D341Med (cell line): ENCODE measurements at regions not wholly inside any gene's neighbourhood (a gene's known extent, or its start where the extent isn't known, plus 50 kb on each side); places are given as distances from the start of the nearest gene placed in this dataset.

Source experiments
- DNase-seq: peaks from one replicate; pipeline ENCODE4 v3.0.0; 2012; ENCODE audit warnings: low spot score

DNA sequence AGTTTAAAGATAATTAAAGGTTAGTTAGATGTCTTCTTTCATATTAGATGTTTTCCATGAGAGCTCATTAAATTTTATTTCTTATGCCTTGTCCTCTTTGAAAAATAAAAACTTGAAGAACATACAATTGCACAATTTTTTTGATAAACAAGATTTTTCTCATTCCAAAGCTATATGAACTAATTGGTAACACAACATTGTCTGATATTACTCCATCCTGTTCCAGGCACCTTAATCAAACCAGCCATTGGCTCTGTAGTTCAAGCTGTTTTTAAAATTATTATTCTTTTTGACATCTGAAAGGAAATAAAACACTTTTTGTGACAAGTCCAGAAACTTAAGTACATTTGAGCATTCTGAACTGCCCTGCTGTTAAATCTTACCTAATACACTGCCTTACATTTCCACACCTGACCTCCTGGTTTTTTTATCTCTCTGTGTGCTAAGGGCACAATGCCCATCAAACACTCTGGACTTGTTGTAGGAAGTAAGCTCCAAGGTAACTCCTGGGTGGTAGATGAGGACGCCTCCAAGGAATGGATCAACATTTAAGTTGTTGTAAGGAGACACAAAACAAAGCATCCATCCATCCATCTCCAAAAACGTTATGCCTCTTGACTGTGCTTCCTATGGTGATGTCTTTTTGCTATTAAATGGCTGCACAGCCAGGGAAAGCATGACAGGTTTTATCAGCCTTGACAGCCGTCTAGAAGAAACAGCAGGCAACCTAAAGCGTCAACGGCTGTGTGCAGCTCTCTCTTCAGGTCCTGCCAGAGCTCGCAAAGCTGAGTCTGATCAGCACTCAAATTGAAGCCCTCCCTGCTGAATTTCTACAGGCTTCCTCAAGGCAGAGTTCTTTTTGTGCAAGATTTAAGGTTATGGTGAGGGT is 449.9 kb upstream of the FLRT2 start:
- DNase-seq: no peak

DNA sequence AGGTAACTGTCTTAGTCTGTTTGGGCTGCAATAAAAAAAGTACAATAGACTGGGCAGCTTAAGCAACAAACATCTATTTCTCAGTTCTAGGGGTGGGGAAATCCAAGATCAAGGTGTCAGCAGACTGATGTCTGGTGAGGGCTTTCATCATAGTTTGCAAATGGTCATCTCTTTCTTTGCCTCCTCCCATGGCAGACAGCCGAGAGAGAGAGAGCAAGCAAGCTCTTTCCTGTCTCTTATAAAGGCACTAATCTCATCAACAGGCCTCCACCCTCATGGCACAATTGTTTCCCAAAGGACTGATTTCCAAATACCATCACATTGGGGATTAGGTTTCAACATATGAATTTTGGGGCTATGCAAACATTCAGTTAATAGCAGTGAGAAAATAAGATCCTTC is 445.6 kb upstream of the FLRT2 start:
- DNase-seq: no peak

DNA sequence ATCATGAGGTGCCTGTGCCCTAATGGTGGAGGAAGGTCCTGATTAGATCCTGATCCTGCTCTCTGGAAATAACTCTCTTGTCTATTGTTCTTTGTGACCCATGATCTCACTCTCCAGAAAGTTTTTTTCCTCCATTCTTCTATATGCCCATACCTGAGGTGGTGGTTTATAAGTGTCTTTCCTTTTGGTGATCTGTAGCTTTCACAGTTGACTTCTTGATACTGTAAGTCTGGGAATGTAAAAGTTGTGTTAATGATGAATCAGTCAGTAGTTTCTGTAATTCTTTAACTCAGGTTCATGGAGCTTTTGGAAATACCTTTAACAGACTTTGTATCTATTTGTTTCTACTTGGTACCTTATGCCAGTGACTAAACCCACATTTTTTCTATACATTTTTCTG is 444.0 kb upstream of the FLRT2 start:
- no peak for DNase-seq

DNA sequence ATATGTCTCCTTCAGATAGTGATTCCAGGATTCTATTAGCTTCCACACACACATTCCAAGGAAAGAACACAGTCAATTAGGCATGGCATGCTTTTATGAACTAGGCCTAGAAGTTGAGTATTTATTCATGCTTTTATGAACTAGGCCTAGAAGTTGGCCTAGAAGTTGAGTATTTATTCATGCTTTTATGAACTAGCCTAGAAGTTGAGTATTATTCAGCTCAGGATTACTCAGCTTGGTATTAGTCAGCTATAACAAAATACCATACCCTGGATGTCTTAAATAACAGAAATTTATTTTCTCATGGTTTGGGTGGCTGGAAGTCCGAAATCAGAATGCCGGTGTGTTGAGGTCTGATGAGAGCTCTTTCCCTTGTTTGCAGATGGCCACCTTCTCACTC is 442.7 kb upstream of the FLRT2 start:
- no peak for DNase-seq

DNA sequence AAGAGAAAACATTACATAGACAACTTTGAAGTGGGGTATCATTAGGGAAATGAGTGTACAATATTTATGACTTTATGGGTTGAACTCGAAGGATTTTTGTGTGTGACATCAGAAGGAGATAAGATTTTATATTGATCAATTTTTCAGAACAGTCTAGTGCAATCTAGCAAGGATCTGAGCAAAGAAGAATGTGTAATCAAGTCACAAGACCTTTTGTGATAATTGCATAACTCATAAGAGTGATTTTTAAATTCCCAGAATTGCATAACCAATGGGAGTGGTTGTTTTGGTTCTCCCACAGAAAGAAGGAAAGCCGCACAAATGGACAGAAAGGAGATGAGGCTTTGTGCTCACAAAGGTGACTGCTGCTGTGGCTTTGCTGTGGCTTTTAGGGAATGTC is 441.8 kb upstream of the FLRT2 start:
- no peak for DNase-seq

DNA sequence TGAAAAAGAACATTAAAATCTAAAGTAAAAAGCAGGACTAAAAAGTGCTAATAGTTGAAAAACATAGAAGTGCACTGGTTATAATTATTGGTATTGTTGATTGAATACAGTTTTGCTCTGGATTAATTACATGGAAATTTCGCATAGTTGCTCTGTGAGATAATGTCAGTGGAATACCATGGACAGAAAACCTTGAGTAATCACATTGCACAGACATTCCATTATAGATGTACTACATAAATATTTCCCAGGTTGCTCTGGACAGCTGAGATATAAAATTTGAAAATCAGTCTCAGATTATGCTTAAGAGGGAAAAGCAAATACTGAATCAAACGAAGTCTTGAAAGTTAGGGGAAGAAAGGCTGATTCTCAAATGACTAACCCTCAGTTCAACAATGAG is 439.3 kb upstream of the FLRT2 start:
- no peak for DNase-seq

DNA sequence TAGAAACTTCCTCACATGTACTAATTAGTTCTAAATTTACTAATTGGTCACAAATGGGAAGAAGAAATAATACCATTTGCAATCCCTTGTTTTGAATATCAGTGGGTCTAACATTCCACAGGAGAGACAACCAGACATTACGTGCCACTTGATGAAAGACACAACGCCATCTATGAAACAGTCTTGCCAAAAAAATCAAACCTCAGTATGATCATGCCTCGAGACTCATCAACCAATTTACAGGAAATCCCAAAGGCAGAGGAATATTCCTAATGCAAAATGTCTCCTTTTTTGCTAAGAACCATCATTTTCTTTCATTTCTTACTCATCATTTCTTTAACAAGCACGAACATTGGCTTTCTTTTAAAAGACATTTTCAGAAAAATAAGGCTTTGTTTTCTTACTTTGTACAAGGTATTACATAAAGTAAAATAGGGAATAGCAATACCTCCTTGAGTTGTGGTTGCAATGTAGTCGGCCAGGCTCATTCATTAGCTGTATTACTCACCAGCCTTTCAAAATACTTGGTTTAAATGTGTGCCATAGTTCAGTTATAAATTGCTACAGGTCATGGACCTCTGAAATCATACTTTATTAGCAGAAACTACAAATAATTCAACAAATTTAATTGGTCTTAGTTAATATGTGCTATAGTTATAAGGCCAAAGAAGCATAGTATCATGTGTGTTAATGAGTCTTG is 436.2 kb upstream of the FLRT2 start:
- no peak for DNase-seq

DNA sequence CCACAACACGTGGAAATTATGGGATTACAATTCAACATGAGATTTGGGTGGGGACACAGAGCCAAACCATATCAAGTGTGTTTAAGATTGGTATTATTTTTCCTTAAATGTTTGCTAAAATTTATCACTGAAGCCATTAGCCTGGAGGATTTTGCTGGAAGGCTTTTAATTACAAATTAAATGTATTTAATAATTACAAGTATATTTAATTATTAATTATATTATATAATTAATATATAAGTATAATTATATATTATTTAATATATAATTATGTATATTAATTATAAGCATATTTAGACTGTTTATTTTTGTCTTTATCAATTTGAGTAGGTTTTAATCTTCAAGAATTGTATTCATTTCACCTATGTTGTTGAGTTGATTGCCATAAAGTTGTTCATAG is 427.4 kb upstream of the FLRT2 start:
- no peak for DNase-seq

DNA sequence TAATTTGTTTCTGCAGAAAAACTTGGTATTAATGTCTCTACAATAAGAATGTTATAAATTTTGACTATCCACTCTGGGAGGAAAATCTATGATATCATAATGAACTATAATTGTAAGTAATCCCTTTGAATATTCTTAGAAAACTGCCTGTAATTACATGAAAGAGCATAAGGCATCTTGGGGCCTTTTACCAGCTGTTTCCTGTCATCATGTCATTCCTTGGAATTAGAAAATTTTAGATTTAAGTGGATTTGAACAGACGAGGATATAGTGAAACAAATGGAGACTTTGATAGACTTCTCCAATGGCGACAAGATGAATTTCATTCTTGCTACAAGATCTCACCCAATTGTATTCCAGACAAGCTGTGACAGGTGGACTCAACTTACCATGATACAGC is 423.4 kb upstream of the FLRT2 start:
- no peak for DNase-seq

DNA sequence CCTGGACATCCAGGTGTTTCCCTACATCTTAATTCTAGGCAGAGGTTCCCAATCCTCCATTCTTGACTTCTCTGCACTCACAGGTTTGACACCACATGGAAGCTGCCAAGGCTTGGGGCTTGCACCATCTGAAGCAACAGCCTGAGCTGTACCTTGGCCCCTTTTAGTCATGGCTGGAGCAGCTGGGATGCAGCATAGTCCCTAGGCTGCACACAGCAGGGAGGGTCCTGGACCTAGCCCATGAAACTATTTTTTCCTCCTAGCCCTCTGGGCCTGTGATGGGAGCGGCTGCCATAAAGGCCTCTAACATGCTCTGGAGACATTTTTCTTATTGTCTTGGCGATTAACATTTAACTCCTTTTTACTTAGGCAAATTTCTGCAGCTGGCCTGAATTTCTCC is 417.2 kb upstream of the FLRT2 start:
- no peak for DNase-seq

DNA sequence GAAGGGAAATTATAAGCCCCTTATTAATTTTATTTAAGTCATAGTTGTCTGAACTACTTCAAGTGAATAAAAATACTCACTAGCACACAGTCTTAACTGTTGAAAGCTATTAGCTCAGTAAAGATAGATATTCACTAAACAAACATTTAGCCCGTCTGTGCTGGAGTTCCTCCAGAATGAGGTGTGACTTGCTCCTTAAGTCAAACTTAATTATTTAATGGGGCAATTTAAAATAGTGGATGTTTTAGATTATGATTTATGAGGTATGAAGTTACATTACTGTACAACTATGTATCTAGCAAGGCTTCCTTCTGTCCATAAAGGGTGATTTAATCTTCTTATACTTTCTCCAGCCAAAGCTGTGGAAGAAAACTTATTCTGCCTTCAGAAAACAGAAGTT is 414.0 kb upstream of the FLRT2 start:
- no peak for DNase-seq

DNA sequence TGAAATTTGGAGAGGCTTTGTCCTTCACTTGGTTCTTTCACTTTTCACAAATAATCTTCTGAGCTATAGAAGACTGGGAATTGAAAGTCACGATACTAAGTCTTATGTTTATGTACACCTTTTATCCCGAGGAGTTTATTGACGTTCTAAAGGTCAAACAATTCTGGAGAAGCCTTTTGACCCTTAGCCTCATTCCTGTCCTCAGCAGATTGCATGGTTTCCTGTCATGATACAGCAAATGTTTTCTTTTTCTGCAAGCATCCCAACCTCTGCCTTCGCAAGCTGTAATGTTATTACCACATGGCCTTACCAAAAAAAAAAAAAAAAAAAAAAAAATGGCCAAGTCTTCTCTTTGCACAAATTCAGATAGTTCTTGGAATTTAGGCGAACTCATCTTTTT is 411.7 kb upstream of the FLRT2 start:
- no peak for DNase-seq

DNA sequence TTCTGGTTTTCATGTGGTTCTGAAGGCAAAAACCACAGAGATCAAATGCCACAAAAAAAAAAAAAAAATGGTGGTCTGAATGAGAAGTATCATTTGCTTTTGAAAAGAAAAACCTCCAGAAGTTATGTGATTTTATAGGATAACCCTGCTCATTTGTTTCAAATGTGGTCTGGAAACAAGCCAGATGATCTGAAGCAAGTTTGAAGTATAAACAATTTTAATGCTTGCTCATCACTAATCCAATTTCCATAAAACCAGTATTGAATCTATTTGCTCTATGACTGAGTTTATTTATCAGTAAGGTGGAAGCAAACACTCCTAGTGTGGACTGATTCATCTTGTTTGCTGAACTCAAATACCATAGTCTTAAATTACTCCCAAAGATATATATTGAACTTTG is 407.3 kb upstream of the FLRT2 start:
- no peak for DNase-seq

DNA sequence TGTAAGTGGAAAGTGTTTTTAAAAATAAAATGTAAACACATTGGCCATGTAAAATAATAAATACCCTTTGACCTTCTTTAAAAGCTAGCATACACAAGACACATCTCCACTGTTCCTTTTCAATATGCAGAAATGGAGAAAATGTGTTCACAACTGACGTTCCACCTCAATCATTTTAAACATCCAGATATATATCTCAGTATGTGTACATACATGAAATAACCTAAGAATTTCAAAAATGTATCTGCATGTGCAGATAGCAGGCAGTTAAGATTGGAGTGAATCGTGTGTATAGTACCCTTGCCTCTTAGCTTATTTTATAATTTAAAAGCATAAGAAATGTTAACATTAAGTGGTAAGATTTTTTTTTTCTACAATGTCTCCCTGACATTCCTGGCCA is 406.2 kb upstream of the FLRT2 start:
- no peak for DNase-seq

DNA sequence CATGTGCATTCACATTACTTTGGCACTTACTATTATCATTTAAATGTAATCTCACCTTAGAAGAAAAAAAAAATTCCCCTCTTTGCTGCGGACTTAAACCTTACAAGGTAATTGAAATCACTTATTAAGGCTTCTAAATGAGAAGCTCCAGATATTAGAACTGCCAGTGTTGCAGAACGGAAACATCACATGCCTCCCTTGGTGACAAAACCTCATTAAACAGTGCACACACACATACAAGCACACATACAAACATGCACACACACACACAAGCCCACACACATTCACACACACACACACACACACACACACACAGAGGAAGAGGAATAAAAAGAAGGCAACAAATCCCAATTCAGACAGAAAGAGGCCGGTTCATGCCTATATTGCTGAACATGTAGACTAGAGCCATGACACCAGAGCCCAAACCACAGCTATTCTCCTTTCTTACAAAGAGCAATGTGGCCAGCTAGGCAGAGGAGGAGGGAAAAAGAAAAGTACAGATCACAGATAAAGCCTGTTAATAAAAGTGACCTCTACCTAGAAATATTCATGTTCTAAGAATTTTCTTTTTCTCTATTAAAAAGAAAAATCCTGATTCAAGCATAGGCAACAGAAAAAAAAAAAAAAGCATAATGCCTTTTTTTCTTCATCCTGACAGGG is 405.2 kb upstream of the FLRT2 start:
- DNase-seq: no peak

DNA sequence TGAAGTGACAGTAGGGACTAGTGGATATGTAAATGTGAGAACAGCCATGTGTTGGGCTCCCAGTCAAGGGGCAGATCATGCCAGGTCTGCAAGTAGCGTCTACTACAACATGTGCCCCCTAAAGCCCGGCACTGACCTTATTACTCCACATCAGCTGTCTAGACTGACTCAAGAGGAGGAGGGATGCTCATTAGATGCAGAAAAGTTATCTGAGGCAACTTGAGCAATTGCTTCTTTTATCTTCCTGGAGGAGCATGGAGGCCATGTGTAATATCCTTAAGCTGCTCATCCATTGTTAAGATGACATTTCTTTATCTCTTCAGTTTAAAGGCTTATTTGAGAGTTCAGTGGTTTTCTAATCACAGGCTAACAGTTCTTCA is 404.7 kb upstream of the FLRT2 start:
- DNase-seq: no peak

DNA sequence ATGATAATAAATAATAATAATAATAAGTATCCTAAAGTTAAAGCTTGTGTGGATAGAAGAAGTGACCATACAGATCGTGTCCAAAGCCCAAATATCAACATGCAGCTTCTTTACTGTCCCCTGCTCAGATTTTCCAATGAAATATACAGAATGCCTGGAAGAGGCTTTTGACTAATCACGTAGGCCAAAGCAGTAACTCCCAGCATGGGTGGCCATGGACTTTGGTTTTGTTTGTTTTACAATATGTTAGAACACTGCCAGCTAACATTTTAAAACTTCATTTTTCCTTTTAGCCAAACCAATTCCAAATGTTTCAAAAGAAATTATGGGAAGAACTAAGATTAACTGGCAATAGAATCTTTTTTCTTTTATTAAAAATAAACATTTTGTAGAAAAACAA is 400.0 kb upstream of the FLRT2 start:
- DNase-seq: no peak

DNA sequence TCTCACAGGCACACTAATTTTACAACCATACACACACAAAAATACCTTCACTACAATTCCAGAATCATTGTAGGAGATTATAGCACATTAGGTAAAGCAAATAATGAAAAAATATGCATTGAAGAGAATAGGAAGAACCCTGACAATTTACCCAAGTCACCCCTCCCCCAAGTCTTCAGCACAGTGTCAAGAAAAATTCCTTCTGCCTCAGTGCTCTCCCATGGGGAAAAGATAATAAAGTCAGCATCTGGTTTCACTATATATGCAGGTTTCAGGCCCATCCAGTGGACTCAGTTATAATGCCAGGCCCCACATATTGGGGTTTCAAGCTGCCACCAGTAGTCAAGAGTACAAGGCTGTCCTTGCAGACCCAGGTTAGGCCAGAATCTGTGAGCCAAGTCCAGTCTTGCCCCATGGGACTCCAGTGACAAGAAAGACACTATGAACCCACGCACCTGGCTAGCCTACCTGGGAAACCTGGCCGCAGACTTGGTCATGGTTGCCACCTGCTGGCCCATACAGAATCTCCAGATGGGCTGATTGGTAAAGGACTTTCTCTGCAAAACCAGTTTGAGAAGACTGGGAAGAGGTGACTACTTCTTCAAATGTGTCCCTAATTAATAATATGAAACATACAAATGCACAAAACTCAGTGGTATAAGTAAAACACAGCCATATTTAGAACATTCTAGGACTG is 398.6 kb upstream of the FLRT2 start:
- DNase-seq: no peak

DNA sequence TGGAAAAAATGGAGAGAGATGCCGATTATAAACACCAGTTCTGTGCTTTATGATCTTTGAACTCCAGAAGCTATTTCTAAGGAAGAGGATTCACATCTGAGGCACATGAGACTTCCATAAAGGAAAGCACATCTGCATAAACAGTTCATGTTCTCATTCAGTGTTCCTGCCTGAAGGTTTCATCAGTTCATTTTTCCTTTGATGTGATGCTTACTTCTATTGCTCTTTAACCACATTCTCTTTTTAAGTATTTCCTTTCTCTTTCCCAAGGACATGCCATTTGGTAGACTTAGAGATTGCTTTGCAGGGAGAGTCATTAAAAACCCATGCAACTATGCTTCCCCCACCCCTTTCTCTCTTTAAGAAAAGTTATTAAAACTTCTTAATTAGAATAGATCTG is 387.0 kb upstream of the FLRT2 start:
- DNase-seq: no peak

DNA sequence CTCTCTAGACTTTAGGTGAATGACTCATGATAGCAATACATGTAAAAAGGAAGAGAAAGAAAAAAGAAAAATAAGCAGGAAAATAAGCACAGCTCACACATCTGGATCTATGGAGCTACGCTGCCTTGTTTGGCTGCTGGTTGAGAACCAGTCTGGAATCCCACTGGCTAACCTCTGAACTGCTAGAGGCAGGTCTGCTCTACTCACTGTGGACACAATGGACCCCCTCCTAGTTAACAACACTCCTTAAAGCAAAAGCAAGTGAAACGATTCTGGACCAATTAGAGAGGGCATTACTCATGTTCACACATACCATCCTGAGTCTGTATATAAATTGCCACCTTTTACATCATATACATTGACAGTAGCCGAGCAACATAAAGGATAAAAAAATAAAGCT is 383.2 kb upstream of the FLRT2 start:
- no peak for DNase-seq

DNA sequence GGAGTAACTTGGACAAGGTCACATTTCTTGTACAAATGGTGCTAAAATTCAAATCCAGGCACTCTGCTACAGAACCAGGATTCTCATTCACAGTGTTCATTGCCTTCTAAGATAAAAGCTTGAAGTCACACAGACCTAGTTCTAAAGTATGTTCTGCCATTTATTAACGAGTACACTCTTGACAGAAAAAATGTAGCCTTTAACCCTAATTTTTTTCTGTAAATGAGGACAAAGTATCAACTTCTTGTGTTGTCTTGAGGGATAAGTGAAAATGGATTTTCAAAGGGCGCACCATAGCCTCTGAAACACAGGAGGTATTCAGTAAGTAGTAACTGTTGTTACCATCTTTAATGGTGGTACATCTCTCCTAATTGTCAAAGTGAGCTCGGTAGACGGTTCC is 379.8 kb upstream of the FLRT2 start:
- no peak for DNase-seq

DNA sequence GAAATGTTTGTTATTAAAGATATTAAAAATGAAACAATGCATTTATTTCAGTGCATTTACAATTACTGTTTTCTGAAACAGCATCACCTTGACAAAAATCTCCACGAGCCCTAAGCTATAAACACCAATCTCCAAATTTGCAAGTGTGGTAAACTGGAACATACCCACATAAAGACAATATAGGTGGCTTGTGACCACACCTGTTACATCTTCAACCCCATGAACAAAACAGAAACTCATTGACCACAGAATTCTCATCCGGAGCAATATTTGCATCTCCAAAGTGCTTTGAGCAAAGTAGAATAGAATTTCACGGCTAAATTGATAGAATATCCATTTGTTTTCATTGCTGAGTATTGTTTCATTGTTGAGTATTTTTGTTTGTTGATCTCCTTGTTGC is 375.2 kb upstream of the FLRT2 start:
- DNase-seq: no peak

DNA sequence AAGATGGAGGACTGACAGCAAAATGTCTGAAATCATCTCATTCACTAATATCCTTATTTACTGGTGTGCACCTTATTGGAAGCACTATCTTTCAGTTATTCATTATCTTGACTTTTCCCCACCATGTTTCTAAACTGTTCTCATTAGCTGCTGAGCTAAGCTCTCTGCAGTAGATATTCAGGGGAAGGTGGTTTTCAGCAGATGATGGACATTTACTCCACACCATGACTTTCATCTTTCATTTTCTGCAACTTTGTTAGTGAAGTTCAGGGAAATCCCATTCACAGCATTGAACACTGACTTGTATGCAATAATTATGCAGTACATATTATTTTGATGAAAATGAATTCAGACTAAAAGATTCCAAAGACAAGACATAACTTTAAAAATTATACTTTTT is 373.6 kb upstream of the FLRT2 start:
- no peak for DNase-seq
